CD4-positive, CD25-positive, alpha-beta regulatory T cell (primary cell): ENCODE measurements at regions not wholly inside any gene's neighbourhood (a gene's known extent, or its start where the extent isn't known, plus 50 kb on each side); places are given as distances from the start of the nearest gene placed in this dataset.

ENCODE experiments used
- ATAC-seq, 2 donors: fragments of 150-1000 bp; cut with Tn5 transposase; one replicate each; pipeline ENCODE4 v1.10.0; 2021; ENCODE audit warnings: low read depth in 2 of 2, moderate number of reproducible peaks in 2 of 2, moderate library complexity in 1 of 2
- DNase-seq, 3 donors: peaks; one replicate each; pipeline versions ENCODE4 v3.0.0 to v3.0.0-alpha.2; 2012 to 2022; ENCODE audit warnings: mixed read lengths in 1 of 3
- H3K27ac ChIP-seq: one replicate; pipeline ENCODE4 v1.7.0; 2013; ENCODE audit warnings: mild to moderate bottlenecking, low read length; ENCODE audit not compliant: insufficient read depth, poor library complexity, severe bottlenecking
- H3K27me3 ChIP-seq: one replicate; pipeline ENCODE4 v1.7.0; 2013; ENCODE audit warnings: low read length; ENCODE audit not compliant: control insufficient read depth, insufficient read depth
- H3K36me3 ChIP-seq: one replicate; pipeline ENCODE4 v1.7.0; 2013; ENCODE audit warnings: mild to moderate bottlenecking, low read length, moderate library complexity; ENCODE audit not compliant: control insufficient read depth, insufficient read depth
- H3K4me1 ChIP-seq: 2 replicates; pipeline ENCODE4 v1.7.0; 2013; ENCODE audit warnings: mild to moderate bottlenecking, low read length; ENCODE audit not compliant: insufficient read depth, control insufficient read depth, poor library complexity, severe bottlenecking
- H3K4me3 ChIP-seq: one replicate; pipeline ENCODE4 v1.7.0; 2013; ENCODE audit warnings: low read depth, mild to moderate bottlenecking, low read length, moderate library complexity
- H3K9me3 ChIP-seq, 2 experiments: 1 replicate in 1 of 2; 2 replicates in 1 of 2; pipeline ENCODE4 v1.7.0; 2013; ENCODE audit warnings: low read length in 2 of 2, mild to moderate bottlenecking in 1 of 2, moderate library complexity in 1 of 2; ENCODE audit not compliant: control insufficient read depth in 2 of 2
- H3K27ac Mint-ChIP-seq, 3 donors: one replicate each; pipeline ENCODE4 v1.8.0; 2020 to 2022; ENCODE audit warnings: mild to moderate bottlenecking in 3 of 3, mixed read lengths in 3 of 3, moderate library complexity in 2 of 3
- H3K27me3 Mint-ChIP-seq: one replicate; pipeline ENCODE4 v1.8.0; 2022; ENCODE audit warnings: mild to moderate bottlenecking, mixed read lengths
- H3K36me3 Mint-ChIP-seq: one replicate; pipeline ENCODE4 v1.8.0; 2020; ENCODE audit warnings: mixed read lengths
- H3K4me1 Mint-ChIP-seq, 4 donors: one replicate each; pipeline ENCODE4 v1.8.0; 2020 to 2022; ENCODE audit warnings: mixed read lengths in 4 of 4, mild to moderate bottlenecking in 1 of 4
- H3K4me3 Mint-ChIP-seq, 4 donors: one replicate each; pipeline ENCODE4 v1.8.0; 2020 to 2022; ENCODE audit warnings: mild to moderate bottlenecking in 4 of 4, mixed read lengths in 4 of 4, moderate library complexity in 3 of 4
- H3K9me3 Mint-ChIP-seq, 7 donors: one replicate each; pipeline ENCODE4 v1.8.0; 2020 to 2022; ENCODE audit warnings: mixed read lengths in 7 of 7, mild to moderate bottlenecking in 3 of 7, moderate library complexity in 2 of 7

DNA sequence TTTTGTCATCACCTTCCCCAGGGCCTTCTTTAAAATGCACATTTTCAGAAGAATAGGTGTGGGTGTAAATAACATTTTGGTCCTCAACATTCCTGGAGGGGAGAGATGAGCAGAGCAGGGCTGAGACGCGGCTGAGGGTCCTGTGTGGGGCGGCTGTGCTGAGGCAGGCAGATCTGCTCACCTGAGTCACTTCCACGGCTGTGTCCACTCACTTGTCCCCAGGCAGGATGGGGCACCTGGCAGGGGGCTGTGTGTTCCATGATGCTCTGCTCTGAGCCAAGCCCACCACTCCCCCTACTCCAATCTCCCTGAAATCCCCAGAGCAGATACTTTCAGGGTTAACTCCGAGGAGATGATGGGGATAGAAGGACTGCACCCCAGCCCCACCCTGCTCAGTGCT is 93.8 kb downstream of the GLRX3 start:
- H3K4me1 Mint-ChIP-seq, result peaks cover 0 to 3% (median 0%) of the 10 kb centered on the region in 4 donors
- H3K4me3 Mint-ChIP-seq, result no peak overlapping the region
- peaks cover 0 to 16% (median 4%) of the 10 kb centered on the region in 7 donors for H3K9me3 Mint-ChIP-seq
- no peaks in the 10 kb centered on the region for H3K27me3 ChIP-seq
- no peaks in the 10 kb centered on the region for H3K9me3 ChIP-seq
- H3K36me3 ChIP-seq, result no peaks in the 10 kb centered on the region
- H3K27me3 Mint-ChIP-seq, result no peaks in the 10 kb centered on the region
- DNase-seq (no peak), ATAC-seq (no peak)
- no peak overlapping the region for H3K27ac Mint-ChIP-seq
- no peaks in the 10 kb centered on the region for H3K4me1 ChIP-seq
- no peak overlapping the region for H3K27ac ChIP-seq
- H3K4me3 ChIP-seq, result no peak overlapping the region
- H3K36me3 Mint-ChIP-seq, result peaks cover 3% of the 10 kb centered on the region

GRCh38 chr10:130230611-130231010 is 94.4 kb downstream of the GLRX3 start:
- ATAC-seq, result no peak
- Histone ChIP-seq H3K4me1 (no peaks in the 10 kb centered on the region), H3K27me3 (no peaks in the 10 kb centered on the region), H3K9me3 (no peaks in the 10 kb centered on the region), H3K36me3 (no peaks in the 10 kb centered on the region), H3K27ac (no peak overlapping the region), H3K4me3 (no peak overlapping the region)
- peaks cover 0 to 16% (median 4%) of the 10 kb centered on the region in 7 donors for H3K9me3 Mint-ChIP-seq
- H3K36me3 Mint-ChIP-seq, result peaks cover 6% of the 10 kb centered on the region
- H3K27ac Mint-ChIP-seq, result no peak overlapping the region
- H3K27me3 Mint-ChIP-seq, result no peaks in the 10 kb centered on the region
- no peak for DNase-seq
- no peak overlapping the region for H3K4me3 Mint-ChIP-seq
- H3K4me1 Mint-ChIP-seq, result peaks cover 0 to 3% (median 0%) of the 10 kb centered on the region in 4 donors

DNA sequence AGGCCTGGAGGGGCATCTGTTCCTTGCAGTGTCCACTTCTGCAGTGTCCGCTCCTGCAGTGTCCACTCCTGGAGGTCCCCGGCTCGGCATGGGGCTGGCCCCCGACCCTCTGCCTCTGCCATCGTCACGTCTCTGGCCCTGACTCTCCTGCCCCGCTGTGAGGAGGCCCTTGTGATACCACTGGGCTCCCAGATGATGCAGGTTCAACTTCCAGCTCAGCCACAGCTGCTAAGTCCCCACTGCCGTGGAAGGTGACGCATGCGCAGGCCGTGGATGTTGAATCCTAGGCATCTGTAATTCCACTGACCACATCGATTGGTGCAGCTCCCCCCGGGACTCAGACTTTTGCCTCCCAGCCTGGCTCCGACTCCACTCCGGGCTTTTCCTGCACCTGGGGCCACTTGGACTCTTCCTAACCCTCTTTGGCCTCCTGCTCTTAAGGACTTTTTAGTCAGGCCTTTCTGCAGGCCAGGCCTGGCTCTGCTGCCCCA is 95.1 kb downstream of the GLRX3 start:
- H3K27ac ChIP-seq, result no peak overlapping the region
- DNase-seq (no peak), ATAC-seq (no peak)
- H3K4me3 ChIP-seq, result no peak overlapping the region
- H3K4me1 ChIP-seq, result no peaks in the 10 kb centered on the region
- Mint-ChIP-seq H3K27ac (no peak overlapping the region), H3K9me3 (peaks cover 0 to 16% (median 4%) of the 10 kb centered on the region in 7 donors), H3K27me3 (no peaks in the 10 kb centered on the region), H3K4me3 (no peak overlapping the region), H3K4me1 (peaks cover 0 to 3% (median 0%) of the 10 kb centered on the region in 4 donors), H3K36me3 (peaks cover 6% of the 10 kb centered on the region)
- H3K27me3 ChIP-seq, result no peaks in the 10 kb centered on the region
- no peaks in the 10 kb centered on the region for H3K9me3 ChIP-seq
- H3K36me3 ChIP-seq, result no peaks in the 10 kb centered on the region

DNA sequence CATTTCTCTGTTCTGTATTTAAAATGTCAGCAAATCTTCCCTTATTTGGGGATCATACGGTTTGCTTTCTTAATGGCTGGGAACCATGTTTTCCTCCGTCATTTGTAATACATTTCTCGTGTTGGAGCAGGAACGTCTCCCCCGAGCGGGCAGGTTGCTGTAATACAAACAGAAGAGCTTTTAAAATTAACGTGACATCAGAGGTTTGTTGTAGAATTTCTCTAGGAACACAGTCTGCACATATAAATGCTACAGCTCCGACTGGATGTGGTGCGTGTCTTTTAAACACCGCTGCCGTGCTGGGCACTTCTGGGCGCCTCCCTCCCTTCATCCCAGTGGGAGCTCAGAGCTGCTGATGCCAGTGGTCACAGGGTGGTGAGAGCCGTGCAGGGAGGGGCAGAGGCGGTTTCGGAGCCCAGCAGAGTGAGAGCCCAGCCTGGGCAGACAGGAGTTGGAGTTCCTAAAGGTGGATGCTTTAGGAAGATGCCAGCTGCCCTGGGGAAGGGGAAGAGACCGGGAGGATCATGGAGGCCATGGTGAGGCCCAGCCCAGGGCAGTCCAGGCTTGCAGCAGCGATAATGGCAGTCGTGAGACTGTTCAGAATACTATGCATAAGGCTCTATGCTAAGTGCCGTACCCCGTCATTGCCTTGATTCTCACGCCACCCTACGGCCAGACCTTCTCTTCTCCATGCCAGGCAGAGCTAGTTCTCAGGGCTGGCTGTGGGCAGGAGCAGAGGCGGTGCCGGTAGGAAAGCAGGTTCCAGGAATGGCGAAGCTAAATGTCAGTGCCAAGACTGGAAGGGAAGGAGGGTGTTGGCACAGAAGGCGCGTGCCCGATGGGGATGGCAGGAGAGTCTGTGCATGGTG is 96.2 kb downstream of the GLRX3 start:
- H3K4me1 Mint-ChIP-seq, result no peaks in the 10 kb centered on the region
- Histone ChIP-seq H3K9me3 (no peaks in the 10 kb centered on the region), H3K36me3 (no peaks in the 10 kb centered on the region)

GRCh38 chr10:130233035-130233360 is 96.8 kb downstream of the GLRX3 start:
- peaks cover 0 to 6% (median 0%) of the 10 kb centered on the region in 7 donors for H3K9me3 Mint-ChIP-seq
- no peaks in the 10 kb centered on the region for H3K9me3 ChIP-seq
- no peaks in the 10 kb centered on the region for H3K27me3 ChIP-seq
- ATAC-seq, result no peak
- no peak for DNase-seq
- H3K27me3 Mint-ChIP-seq, result peaks cover under 1% of the 10 kb centered on the region
- no peaks in the 10 kb centered on the region for H3K4me1 ChIP-seq
- H3K27ac ChIP-seq, result no peak overlapping the region
- H3K36me3 ChIP-seq, result no peaks in the 10 kb centered on the region
- H3K27ac Mint-ChIP-seq, result no peak overlapping the region
- H3K4me1 Mint-ChIP-seq, result no peaks in the 10 kb centered on the region
- peaks cover 6% of the 10 kb centered on the region for H3K36me3 Mint-ChIP-seq
- no peak overlapping the region for H3K4me3 Mint-ChIP-seq
- no peak overlapping the region for H3K4me3 ChIP-seq

More for the DNA sequence above, 96.2 kb downstream of the GLRX3 start:
- H3K4me3 ChIP-seq, result no peak overlapping the region
- H3K4me1 ChIP-seq, result no peaks in the 10 kb centered on the region
- Mint-ChIP-seq H3K36me3 (peaks cover 6% of the 10 kb centered on the region), H3K27me3 (no peaks in the 10 kb centered on the region), H3K9me3 (peaks cover 0 to 9% (median 0%) of the 10 kb centered on the region in 7 donors), H3K27ac (no peak overlapping the region), H3K4me3 (no peak overlapping the region)
- DNase-seq (no peak), ATAC-seq (no peak)
- no peak overlapping the region for H3K27ac ChIP-seq
- no peaks in the 10 kb centered on the region for H3K27me3 ChIP-seq

DNA sequence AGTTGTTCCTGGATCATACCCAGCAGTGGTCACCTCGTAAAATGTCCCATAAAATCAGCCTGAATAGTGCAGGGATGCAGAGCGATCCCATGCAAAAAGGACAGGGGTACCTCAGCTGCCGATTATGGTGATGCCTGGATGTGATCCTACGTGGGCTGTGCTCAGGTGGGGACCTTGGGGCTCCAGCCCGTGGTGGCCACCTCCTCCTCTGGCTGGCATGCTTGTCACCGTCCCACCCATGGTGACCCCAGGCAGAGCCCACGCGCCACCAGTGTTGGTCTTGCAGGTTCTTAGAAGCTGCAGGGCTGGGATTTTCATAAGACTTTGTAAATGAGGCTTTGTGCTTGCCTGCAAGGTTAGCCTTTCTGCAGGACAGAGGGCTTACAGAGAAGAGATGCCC is 97.2 kb downstream of the GLRX3 start:
- DNase-seq (no peak), ATAC-seq (no peak)
- Mint-ChIP-seq H3K27ac (no peak overlapping the region), H3K27me3 (peaks cover 5% of the 10 kb centered on the region), H3K36me3 (peaks cover 6% of the 10 kb centered on the region), H3K4me3 (no peak overlapping the region), H3K9me3 (peaks cover 0 to 2% (median 0%) of the 10 kb centered on the region in 7 donors), H3K4me1 (no peaks in the 10 kb centered on the region)
- H3K36me3 ChIP-seq, result no peaks in the 10 kb centered on the region
- no peaks in the 10 kb centered on the region for H3K9me3 ChIP-seq
- H3K4me3 ChIP-seq, result no peak overlapping the region
- no peaks in the 10 kb centered on the region for H3K27me3 ChIP-seq
- no peaks in the 10 kb centered on the region for H3K4me1 ChIP-seq
- no peak overlapping the region for H3K27ac ChIP-seq

GRCh38 chr10:130234171-130234965 is 98.2 kb downstream of the GLRX3 start:
- H3K9me3 ChIP-seq, result no peaks in the 10 kb centered on the region
- Mint-ChIP-seq H3K4me3 (no peak overlapping the region), H3K4me1 (no peaks in the 10 kb centered on the region), H3K36me3 (peaks cover 6% of the 10 kb centered on the region), H3K27ac (no peak overlapping the region), H3K27me3 (peaks cover 11% of the 10 kb centered on the region), H3K9me3 (peaks cover 0 to 1% (median 0%) of the 10 kb centered on the region in 7 donors)
- DNase-seq (no peak), ATAC-seq (no peak)
- no peak overlapping the region for H3K27ac ChIP-seq
- no peaks in the 10 kb centered on the region for H3K36me3 ChIP-seq
- no peak overlapping the region for H3K4me3 ChIP-seq
- H3K27me3 ChIP-seq, result no peaks in the 10 kb centered on the region
- H3K4me1 ChIP-seq, result no peaks in the 10 kb centered on the region
